GM12892 (cell line): ENCODE measurements at regions not wholly inside any gene's neighbourhood (a gene's known extent, or its start where the extent isn't known, plus 50 kb on each side); places are given as distances from the start of the nearest gene placed in this dataset.

ENCODE experiments used
- DNase-seq: peaks from one replicate; pipeline ENCODE4 v3.0.0; 2011; ENCODE audit not compliant: insufficient read length
- FAIRE-seq: peaks from 2 replicates; lab custom pipeline; 2011; peaks lifted over from hg19 to GRCh38; lab: Jason Lieb, UNC
- POLR2A ChIP-seq: IDR thresholded peaks from 2 replicates; pipeline ENCODE4 v1.6.1; 2011; ENCODE audit warnings: low read depth, low read length, control low read depth
- POLR2AphosphoS5 ChIP-seq: IDR thresholded peaks from 2 replicates; pipeline ENCODE4 v1.6.1; 2011; ENCODE audit warnings: low read depth, low read length, control low read depth
- TAF1 ChIP-seq: IDR thresholded peaks from 2 replicates; pipeline ENCODE4 v1.6.1; 2011; ENCODE audit warnings: low read depth, mild to moderate bottlenecking, control low read depth, low read length, borderline replicate concordance

DNA sequence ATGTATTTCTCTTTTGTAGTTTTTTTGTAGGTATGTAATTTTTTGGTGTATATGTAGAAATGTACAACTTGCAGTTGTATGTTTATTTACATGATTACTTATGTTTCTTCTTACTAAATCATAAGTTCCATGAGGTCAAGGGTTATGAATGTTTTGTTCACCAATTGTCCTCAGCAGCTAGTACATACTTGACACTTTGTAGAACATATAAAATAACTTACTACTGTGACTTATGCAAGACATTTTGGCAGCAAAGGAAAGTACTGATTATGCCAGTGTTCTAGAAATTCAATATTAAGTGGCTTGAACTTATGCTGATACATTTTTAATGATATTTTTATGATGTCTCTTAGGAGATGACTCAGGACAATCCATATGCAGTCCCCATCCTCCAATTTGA, 209.6 kb downstream of the DKK1 start:
- no peak for TF ChIP-seq POLR2AphosphoS5
- TF ChIP-seq TAF1 = no peak
- TF ChIP-seq POLR2A = no peak
- DNase-seq (no peak), FAIRE-seq (no peak)

DNA sequence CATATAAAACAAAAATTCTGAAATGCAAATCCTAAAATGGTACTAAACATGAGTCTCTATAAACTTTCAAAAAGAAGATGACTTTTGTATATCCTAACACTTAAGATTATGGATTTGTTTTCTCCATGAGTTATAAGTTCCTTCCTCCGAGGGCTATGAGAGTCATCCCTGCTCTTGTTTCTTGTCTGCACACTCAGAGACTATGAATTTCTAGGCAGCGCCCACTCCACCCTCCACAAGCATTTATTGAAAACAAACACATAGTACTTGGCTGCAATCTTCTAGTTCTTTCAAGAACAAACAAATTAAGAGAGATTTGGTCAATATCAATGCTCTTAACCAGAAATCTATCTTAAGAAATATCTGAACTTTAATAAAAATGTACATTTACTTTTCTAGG, 211.7 kb downstream of the DKK1 start:
- TF ChIP-seq TAF1 (no peak), POLR2A (no peak), POLR2AphosphoS5 (no peak)
- DNase-seq (no peak), FAIRE-seq (no peak)

DNA sequence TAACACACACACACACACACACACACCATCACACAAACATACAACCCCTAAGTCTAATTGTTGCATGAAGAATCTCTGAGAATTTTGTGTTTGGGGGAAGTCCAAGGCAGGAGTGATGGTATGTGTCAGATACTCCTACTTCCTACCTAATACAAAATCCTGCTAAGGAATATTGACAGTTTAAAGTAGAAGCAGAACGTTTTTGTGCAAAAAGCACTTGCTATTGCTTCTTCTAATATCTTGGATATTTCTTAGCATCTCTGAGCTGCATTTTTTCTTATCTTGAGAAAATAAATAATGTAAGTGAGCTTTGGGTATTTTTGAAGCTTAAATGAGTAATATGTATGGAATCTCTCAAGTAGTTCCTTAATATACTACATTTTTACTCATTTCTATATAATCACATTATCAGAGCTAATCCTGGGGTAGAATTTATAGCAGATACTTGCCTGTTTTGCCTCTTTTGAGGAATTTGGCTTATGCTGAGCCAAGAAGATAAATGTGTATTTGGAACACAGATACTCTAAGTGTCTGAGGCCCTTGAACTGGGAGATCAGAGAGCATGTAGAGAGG, 212.3 kb downstream of the DKK1 start:
- FAIRE-seq = no peak
- TF ChIP-seq TAF1 (no peak), POLR2A (no peak), POLR2AphosphoS5 (no peak)
- no peak for DNase-seq

DNA sequence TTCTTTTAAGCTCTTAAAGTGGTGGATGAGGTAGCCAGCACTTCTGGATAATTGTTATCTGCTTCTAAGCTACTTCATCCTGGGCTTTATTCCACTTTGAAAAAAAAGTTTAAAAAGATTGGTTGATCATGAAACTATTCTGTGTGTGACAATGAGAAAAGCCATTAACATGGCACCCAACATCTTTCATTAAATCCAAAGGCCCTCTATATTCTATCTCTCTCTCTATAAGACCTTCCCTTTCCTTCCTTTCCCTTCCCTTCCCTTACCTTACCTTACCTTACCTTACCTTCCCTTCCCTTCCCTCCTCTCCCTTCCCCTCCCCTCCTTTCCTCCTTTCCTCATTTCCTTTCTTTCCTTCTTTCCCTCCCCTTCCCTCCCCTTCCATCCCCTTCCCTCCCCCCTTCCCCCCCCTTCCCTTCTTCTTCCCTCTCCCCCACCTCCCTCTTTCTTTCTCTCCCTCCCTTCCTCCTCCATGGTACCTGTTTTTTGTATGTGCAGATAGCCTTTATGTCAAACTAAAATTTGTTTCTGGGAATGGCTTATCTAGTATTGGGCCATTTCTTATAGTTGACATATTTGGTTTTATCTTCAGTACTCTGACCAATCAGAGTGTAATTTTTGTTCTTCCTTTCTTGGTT, 218.7 kb downstream of the DKK1 start:
- no peak for FAIRE-seq
- TF ChIP-seq POLR2AphosphoS5 = no peak
- no peak for TF ChIP-seq POLR2A
- no peak for TF ChIP-seq TAF1
- DNase-seq = no peak

DNA sequence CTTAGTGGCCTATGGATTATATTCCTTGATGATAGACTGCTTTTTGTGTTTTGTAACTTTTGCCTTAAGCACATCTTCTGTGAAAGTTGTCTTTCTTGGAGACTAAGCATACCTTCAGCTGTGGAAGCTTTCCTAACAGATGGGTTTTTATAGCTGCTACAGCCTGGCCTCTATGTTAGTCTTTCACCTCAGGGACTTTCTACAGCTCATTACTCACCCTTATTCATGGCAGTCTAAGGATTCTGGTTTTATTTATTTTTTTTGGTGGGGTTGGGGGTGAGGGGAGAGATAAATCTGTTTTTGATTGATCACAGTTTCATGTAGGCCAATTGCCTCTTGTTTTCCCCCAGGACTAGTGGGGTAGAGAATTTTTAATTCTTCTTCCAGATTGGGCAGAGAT, 219.9 kb downstream of the DKK1 start:
- TF ChIP-seq POLR2AphosphoS5 = no peak
- TF ChIP-seq TAF1 = no peak
- no peak for TF ChIP-seq POLR2A
- DNase-seq (no peak), FAIRE-seq (no peak)

DNA sequence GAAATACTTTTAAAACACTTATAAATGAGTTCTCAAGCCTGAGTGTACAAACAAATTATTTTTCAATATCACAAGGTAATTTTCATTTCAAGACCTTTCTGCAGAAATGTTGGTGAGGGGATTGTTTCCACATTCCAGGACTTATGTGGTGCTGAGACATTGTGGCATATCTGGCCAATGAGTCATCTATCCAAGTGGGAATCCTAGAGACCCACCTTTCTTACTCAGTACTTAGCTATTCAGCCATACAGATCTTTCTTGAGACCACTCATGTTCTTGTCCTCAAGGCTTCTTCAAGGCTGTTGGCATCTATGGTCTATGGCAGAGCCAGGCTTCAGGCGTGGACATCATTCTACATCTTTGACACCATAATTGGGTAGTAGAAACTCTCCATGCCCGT, 225.4 kb downstream of the DKK1 start:
- no peak for FAIRE-seq
- TF ChIP-seq POLR2A (no peak), POLR2AphosphoS5 (no peak), TAF1 (no peak)
- no peak for DNase-seq

DNA sequence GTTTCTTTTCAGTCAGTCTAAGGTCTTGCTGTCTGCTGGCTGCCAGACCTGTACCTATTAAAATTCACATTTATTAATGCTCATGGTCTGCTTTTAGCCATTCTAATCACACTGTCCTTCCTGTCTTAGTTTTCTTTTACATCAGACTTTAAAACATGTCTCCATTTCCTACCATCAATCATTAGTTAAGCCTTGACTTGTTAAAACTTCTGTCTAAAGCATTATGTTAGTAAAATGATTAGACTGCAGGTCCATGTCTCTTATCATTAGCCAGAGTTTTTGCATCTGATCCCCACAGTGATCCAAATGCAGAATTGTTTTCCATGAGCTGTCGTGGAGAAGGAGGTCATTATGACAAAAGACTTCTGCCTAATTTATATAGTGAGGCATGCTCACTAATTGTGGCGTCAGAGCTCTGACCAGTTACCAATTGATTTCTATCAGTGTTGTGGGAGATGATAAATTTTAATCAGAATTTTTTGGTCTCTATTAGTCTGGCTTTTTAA, 226.5 kb downstream of the DKK1 start:
- FAIRE-seq (no peak), DNase-seq (no peak)
- TF ChIP-seq POLR2AphosphoS5 (no peak), POLR2A (no peak)

DNA sequence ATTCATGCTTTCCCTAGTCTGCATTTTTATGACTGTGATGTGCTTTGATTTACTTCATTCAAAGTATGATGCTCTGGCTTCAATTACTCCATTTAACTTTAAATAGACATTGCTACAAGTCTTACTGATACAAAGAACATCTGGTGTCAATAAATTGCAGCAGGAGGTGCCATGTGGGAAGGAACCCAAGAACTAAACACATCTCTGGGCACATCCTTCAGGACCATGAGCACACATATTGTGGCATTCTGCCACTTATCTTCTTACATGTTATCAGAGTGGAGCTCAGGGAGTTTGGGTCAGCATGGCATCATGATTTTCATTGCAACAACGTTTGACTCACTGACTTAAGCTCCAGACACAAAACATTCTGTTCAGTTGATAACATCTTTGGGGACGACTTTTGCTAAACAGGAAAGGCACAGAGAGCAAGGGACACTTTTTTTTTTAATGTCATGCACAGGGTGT, 227.0 kb downstream of the DKK1 start:
- FAIRE-seq (no peak), DNase-seq (no peak)

DNA sequence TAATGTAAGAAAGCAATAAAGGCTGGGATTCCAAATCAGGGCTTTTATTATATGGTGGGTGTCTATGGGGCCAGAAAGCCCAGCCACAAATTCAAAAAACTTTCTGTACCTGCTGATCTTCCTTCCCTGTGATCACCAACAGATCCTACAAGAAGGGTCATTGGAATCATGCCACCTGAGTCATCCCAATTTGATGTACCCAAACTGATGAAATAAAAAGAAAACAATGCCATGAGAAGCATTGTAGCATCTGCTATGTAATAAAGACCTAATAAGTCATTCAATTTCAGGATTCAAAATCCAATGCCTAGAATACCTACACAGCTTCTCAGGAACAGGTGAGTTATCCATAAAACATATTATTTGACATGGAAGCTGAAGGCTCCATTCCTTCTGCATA, 228.8 kb downstream of the DKK1 start:
- FAIRE-seq = no peak
- DNase-seq = no peak
- TF ChIP-seq POLR2AphosphoS5 (no peak), TAF1 (no peak), POLR2A (no peak)

More for the DNA sequence above, 227.0 kb downstream of the DKK1 start:
- TF ChIP-seq POLR2A (no peak), TAF1 (no peak), POLR2AphosphoS5 (no peak)

DNA sequence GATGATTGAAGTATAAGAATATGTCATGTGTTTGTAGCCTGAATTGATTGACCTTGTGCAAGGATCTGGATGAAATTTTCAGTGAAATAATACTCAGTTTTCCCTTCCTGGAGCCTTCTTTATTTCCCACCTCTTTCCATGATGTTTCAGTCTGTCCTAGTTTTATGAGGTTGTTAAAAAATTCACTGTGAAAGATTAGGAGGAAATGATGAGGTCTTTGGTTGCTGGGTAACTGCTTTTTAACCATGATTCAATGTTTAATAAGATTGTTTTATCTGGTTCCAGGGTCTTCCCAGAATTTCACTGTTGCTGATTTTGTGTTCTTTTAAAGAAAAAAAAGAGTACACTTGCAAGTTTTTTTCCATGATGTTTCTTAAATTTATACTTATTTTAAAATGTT, 221.5 kb downstream of the MBL2 start:
- TF ChIP-seq POLR2AphosphoS5 (no peak), POLR2A (no peak), TAF1 (no peak)
- FAIRE-seq (no peak), DNase-seq (no peak)

DNA sequence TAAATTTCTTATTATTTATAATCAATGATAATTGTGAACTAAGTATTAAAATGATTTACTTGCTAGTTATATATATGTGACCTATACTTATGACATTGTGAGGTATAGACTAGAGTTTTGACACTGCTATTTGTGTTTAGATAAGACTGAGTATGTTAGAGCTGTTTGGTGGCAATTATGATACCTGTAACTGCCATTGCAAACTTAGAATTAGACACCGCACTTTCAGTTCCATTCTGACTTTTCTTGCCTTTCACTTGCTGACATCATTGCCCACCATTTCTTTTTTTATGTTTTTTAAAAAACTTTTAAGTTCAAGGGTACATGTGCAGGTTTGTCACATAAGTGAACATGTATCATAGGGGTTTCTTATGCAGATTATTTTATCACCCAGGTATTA, 214.5 kb downstream of the MBL2 start:
- DNase-seq (no peak), FAIRE-seq (no peak)
- TF ChIP-seq TAF1 (no peak), POLR2A (no peak), POLR2AphosphoS5 (no peak)

DNA sequence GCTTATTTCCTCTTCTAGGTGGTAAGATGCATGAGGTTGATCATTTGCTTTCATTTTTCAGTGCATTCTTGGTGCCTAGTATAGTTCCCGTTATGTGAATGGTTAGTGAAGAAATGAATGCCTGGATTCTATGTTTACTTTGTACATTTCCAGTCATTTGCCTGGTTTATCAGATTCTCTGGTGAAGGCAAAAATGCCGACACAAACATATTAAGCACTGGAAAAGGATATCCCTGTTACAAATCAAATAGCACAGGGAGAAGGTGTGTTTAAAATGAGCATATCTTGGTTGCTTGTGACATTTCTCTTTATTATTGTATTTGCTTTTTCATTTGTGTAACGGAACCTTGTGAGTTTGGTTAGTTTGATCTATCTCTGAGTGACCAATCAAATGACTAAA, 211.3 kb downstream of the MBL2 start:
- DNase-seq (no peak), FAIRE-seq (no peak)
- TF ChIP-seq POLR2A (no peak), TAF1 (no peak), POLR2AphosphoS5 (no peak)
